Epithelial cell of proximal tubule (primary cell): ENCODE measurements at regions not wholly inside any gene's neighbourhood (a gene's known extent, or its start where the extent isn't known, plus 50 kb on each side); places are given as distances from the start of the nearest gene placed in this dataset.

Experiments
- DNase-seq: peaks from one replicate; pipeline ENCODE4 v3.0.0-alpha.2; 2011; ENCODE audit warnings: low read depth
- H3K4me3 ChIP-seq: 2 replicates; pipeline ENCODE4 v1.5.1; 2011; ENCODE audit warnings: low read depth, mild to moderate bottlenecking, low read length
- TF ChIP-seq, protein P1 (sequence below): conservative IDR thresholded peaks from 2 replicates; pipeline ENCODE4 v1.5.1; 2012; ENCODE audit warnings: low read depth, mild to moderate bottlenecking, low read length

DNA sequence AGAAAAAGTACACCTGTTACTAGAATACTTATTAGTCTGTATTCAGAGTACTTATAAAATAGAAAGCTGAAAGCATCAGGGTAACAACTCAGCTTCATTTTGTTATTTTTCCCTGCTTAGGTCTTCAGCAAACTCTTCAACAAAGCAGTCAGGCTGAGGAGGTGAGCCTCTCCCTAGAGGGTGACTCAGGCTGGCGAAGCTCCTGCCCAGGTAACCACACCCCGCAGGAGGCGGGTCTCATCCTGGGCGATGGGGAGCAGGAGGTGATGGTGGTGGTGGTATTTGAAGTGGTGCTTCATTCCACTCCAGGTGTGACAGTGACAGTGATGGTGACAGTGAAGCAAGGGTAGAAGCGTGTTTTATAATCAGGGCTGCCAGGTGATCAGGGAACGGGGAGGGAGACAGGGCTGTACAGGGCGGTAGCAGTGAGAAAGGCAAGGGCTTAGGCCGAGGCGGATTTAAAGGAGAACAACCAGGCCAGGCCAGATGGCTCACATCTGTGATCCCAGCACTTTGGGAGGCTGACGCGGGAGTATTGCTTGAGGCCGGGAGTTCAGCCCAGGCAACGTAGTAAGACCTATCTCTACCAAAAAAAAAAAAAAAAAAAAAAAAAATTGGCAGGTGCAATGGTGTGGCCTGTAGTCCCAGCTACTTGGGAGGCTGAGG, 127.1 kb downstream of the SOCS6 start:
- DNase-seq: no peak
- H3K4me3 ChIP-seq: no peak overlapping the region

GRCh38 chr18:70414315-70414900, 125.6 kb downstream of the SOCS6 start:
- H3K4me3 ChIP-seq: no peak overlapping the region
- no peak for DNase-seq
- TF ChIP-seq, protein P1, sequence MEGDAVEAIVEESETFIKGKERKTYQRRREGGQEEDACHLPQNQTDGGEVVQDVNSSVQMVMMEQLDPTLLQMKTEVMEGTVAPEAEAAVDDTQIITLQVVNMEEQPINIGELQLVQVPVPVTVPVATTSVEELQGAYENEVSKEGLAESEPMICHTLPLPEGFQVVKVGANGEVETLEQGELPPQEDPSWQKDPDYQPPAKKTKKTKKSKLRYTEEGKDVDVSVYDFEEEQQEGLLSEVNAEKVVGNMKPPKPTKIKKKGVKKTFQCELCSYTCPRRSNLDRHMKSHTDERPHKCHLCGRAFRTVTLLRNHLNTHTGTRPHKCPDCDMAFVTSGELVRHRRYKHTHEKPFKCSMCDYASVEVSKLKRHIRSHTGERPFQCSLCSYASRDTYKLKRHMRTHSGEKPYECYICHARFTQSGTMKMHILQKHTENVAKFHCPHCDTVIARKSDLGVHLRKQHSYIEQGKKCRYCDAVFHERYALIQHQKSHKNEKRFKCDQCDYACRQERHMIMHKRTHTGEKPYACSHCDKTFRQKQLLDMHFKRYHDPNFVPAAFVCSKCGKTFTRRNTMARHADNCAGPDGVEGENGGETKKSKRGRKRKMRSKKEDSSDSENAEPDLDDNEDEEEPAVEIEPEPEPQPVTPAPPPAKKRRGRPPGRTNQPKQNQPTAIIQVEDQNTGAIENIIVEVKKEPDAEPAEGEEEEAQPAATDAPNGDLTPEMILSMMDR: no peak

More for the DNA sequence above, 127.1 kb downstream of the SOCS6 start:
- TF ChIP-seq, protein P1: no peak

- TF ChIP-seq, protein P1: no peak
- no peak for DNase-seq
- no peak overlapping the region for H3K4me3 ChIP-seq
Measured at GRCh38 chr18:70413455-70413854, 124.6 kb downstream of the SOCS6 start.

DNA sequence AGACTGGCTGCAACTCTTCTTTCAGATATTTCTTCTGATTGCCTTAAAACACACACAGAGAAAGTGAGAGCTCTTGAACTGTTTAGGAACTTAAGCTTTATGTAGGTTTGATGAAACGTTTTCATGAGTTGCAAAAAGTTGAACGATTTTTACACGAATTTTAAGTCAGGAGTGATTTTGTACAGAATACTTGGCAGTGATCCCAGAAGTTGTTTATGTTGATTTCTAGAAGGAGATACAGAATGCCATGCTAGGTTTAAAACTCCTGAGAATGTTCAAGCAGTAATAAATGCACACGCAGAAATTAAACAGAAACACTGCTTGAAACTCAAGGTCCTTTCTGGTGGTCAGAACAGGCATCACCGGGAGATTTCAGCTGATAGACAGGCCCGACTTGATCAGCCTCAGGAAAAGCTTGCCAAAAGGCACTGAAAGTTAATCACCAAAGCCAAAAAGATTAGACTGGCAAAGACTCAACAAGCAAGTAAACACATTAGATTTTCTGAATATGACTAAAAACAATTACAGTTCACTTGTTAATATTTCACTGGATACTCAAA, 123.1 kb downstream of the SOCS6 start:
- H3K4me3 ChIP-seq: no peak overlapping the region
- TF ChIP-seq, protein P1: peak; percentile 30
- DNase-seq: no peak

DNA sequence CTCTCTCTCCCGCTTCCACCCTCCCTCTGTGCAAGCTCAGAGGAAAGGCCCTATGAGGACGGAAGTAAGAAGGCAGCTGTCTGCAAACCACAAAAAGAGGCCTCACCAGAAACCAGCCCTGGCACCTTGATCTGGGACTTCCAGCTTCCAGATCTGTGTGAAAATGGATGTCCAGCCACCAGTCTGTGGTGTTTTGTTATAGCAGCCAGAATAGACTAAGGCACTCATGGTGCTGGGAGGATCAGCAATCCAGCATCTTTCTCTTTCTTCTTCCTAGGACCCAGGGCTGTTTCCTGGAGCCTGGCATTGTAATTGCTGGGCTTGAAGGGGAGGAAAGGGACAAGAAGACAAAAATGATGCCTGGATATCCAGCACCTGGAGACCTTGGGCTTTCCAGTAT, 122.5 kb downstream of the SOCS6 start:
- no peak overlapping the region for H3K4me3 ChIP-seq
- DNase-seq: no peak
- TF ChIP-seq, protein P1: no peak

DNA sequence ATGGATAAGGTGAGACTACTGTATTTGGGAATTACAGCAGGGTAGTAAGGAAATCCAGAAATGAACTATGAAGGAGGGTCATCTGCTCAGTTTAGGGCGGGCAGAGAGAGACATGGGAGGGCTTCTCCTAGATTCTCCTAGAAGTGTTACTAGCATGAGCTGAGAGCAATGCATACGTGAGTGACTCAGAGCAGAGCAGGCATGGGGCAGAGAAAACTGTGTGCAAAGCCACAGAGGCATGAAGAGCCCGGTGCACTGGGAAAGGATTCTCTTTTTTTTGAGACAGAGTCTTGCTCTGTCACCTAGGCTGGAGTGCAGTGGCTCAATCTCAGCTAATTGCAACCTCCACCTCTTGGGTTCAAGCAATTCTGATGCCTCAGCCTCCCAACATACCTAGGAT, 116.2 kb downstream of the SOCS6 start:
- DNase-seq: no peak
- H3K4me3 ChIP-seq: no peak overlapping the region
- TF ChIP-seq, protein P1: no peak

- TF ChIP-seq, protein P1: no peak
- no peak for DNase-seq
- no peak overlapping the region for H3K4me3 ChIP-seq
Measured at GRCh38 chr18:70400476-70400875, 111.6 kb downstream of the SOCS6 start.
